ENCODE measurements at regions not wholly inside any gene's neighbourhood (a gene's known extent, or its start where the extent isn't known, plus 50 kb on each side); places are given as distances from the start of the nearest gene placed in this dataset.

GRCh38 chr9:25994605-25995004 is 316.4 kb upstream of the TUSC1 start:
- no peak for TF ChIP-seq CTCF (IDR thresholded peaks at IDR 0.05)
- no peak for TF ChIP-seq POLR2A (IDR thresholded peaks at IDR 0.05)
